GM18858 (cell line): ENCODE measurements at regions not wholly inside any gene's neighbourhood (a gene's known extent, or its start where the extent isn't known, plus 50 kb on each side); places are given as distances from the start of the nearest gene placed in this dataset.

Source experiments
- ATAC-seq: cut with Tn5 transposase; IDR thresholded peaks from one replicate; pipeline ENCODE4 v1.9.1; 2021; ENCODE audit not compliant: unreplicated experiment

- ATAC-seq, result no peak
Observed at GRCh38 chr16:59295993-59296736, 562.0 kb upstream of the GOT2 start.

DNA sequence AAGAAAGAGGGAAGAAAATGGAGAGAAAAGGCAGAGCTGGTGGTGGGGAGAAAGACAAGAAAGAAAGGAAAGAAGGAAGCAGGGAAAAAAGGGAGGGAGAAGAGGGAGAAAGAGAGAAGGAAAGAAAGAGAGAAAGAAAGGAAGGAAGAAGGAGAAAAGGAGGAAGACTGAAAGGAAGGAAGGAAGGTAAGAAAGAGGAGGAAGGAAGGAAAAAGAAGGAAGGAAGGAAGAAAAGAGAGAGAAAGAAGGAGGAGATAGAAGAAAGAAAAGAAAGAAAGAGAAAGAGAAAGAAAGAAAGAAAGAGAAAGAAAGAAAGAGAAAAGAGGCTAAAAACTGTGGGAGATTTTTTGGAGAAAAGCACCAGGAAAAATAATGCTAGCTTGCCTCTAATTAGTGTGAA, 561.4 kb upstream of the GOT2 start:
- ATAC-seq, result no peak

GRCh38 chr16:59290718-59291117, 556.6 kb upstream of the GOT2 start:
- no peak for ATAC-seq

DNA sequence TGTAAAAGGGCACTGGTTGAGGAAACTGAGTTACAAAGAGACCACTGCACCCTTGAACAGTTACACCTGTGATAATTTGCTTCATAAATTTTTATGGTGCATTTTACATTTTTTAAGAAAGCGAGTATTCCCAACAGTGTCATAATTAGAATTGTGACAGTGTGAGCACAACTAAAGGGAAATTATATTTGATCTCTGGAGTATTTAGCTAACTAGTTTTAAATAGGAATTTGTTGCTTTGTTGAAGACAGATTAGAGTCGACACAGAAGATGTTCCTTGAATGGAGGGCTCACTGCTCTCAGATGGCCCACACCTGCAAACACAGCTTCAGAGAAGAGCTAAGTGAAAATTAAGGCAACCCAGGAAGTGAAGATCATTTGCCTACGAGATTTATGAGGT, 555.0 kb upstream of the GOT2 start:
- ATAC-seq, result no peak

- ATAC-seq, result no peak
Observed at GRCh38 chr16:59274141-59274540, 540.0 kb upstream of the GOT2 start.

GRCh38 chr16:59263955-59264354, 529.8 kb upstream of the GOT2 start:
- no peak for ATAC-seq

GRCh38 chr16:59260892-59261291, 526.8 kb upstream of the GOT2 start:
- no peak for ATAC-seq

DNA sequence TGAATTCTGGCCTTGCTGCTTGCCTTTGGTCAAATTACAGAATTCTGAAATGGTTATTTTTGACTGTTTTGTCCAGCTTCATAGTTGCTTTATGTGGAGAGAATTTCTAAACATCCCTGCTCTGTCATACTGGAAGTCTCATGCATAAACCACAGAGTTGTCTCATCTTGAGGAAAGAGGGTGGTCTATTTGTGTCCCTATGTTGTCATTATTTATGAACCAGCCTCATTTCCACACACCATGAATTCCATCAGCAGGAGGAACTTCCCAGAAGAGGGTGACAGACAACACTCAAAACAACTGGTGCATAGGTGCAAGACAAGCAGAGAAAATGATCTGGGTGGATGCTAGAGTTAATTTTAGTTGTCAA, 525.8 kb upstream of the GOT2 start:
- ATAC-seq, result no peak

GRCh38 chr16:59259074-59259949, 525.2 kb upstream of the GOT2 start:
- ATAC-seq, result no peak

- ATAC-seq, result no peak
Observed at GRCh38 chr16:59252317-59252716, 518.2 kb upstream of the GOT2 start.

- ATAC-seq, result no peak
Observed at GRCh38 chr16:59249011-59249410, 514.9 kb upstream of the GOT2 start.

GRCh38 chr16:59242556-59242955, 508.4 kb upstream of the GOT2 start:
- ATAC-seq, result no peak

GRCh38 chr16:59238246-59238645, 504.1 kb upstream of the GOT2 start:
- ATAC-seq, result no peak

- no peak for ATAC-seq
Observed at GRCh38 chr16:59236804-59237458, 502.8 kb upstream of the GOT2 start.

GRCh38 chr16:59224401-59224800, 490.3 kb upstream of the GOT2 start:
- no peak for ATAC-seq

- no peak for ATAC-seq
Observed at GRCh38 chr16:59220011-59220410, 485.9 kb upstream of the GOT2 start.

- no peak for ATAC-seq
Observed at GRCh38 chr16:59216291-59216690, 482.2 kb upstream of the GOT2 start.

DNA sequence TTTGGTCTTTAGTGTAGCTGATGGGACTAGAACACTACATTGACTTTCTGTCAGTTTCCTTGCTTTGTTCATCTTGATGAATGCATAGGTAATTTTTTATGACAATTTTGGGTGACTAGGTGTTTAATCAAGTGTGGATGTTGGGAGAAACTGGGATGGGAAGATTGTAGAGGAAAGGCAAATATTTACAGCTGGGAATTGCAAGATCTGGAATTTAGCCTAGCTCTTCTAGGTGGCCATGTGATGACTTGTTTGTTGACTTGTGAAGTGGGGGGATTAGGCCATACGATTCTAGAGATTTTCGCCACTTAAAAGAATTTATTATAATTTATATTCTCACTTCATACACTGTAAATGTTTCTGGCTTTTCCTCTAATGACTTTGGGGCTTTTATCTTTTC, 480.3 kb upstream of the GOT2 start:
- no peak for ATAC-seq

DNA sequence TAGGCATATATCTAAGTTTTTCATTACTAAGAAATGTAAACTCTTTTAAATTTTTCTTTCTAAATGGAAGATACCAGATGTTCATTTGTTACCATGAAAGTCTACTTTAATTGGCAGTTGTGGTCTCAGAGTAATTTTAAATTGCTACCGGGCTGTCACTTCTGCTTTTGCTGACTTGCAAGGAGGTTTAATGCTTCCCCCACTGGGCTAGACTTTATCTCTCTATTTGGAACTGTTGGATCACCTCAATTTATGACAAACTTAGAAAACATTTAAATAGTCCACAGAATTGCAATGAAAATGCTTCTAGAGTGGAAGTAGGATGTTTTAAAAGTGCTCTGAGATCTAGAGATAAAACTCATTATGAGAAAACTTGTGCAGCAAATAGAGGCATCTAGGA, 479.8 kb upstream of the GOT2 start:
- ATAC-seq, result no peak

- no peak for ATAC-seq
Observed at GRCh38 chr16:59212492-59213024, 478.4 kb upstream of the GOT2 start.

- ATAC-seq, result no peak
Observed at GRCh38 chr16:59210955-59211541, 476.9 kb upstream of the GOT2 start.
